ENCODE measurements at regions not wholly inside any gene's neighbourhood (a gene's known extent, or its start where the extent isn't known, plus 50 kb on each side); places are given as distances from the start of the nearest gene placed in this dataset.

- no peak overlapping the region for H3K27ac ChIP-seq (ENCODE audit: extremely low read length, insufficient read depth, low read length)
- intact Hi-C loops (cut with micrococcal nuclease; ENCODE audit: unreplicated experiment) (no loop called here), in situ Hi-C loops (cut with HindIII; ENCODE audit: extremely low pct_ligation_motif_present, low pct_unique_long_range_greater_than_20kb) (loop anchor here (25.0 kb wide), 1 partner anchor 1218 kb away; no protein-coding TSS in a partner anchor)
- BruUV-seq (replicated peaks): no TSS peak
- H3K9me3 ChIP-seq (ENCODE audit: low read length): no peaks in the 10 kb centered on the region
- no peaks in the 10 kb centered on the region for H3K27me3 ChIP-seq (ENCODE audit: control insufficient read depth in 1 of 2, insufficient read depth in 2 of 2, low read length in 2 of 2)
- H4K20me1 ChIP-seq (ENCODE audit: insufficient read depth, low read length): no peaks in the 10 kb centered on the region
- ATAC-seq (no peak), FAIRE-seq (no peak), DNase-seq (ENCODE audit: low spot score) (no peak)
- no peaks in the 10 kb centered on the region for H3K79me2 ChIP-seq (ENCODE audit: insufficient read depth, low read length)
- ChIA-PET POLR2A (no interaction called here), CTCF (ENCODE audit: low intra/inter-chr PET ratio, low total read pairs) (no interaction called here)
- H3K9ac ChIP-seq (ENCODE audit: insufficient read depth, low read depth, low read length): no peak overlapping the region
- H3K4me2 ChIP-seq (ENCODE audit: low read depth, low read length): no peak overlapping the region
- H2AFZ ChIP-seq (ENCODE audit: low read length): no peak overlapping the region
- no peaks in the 10 kb centered on the region for H3K4me1 ChIP-seq (ENCODE audit: insufficient read depth, low read length)
- H3K36me3 ChIP-seq (replicated peaks in 1 of 2; ENCODE audit: control insufficient read depth in 1 of 2, insufficient read depth in 2 of 2, low read length in 2 of 2): no peaks in the 10 kb centered on the region
- no peak overlapping the region for H3K4me3 ChIP-seq (replicated peaks in 1 of 3; ENCODE audit: insufficient read depth in 1 of 3, low read depth in 2 of 3, low read length in 3 of 3)
- no peak for TF ChIP-seq KDM3A (CRISPR knock-in tag; IDR thresholded peaks at IDR 0.05; ENCODE audit: low read depth)
- TF ChIP-seq NFATC3 (CRISPR knock-in tag; IDR thresholded peaks at IDR 0.05): no peak
- no peak for TF ChIP-seq ZFP36 (IDR thresholded peaks at IDR 0.05; ENCODE audit: borderline replicate concordance, low read depth, low read length, partially characterized antibody)
- TF ChIP-seq ZNF574 (CRISPR knock-in tag; IDR thresholded peaks at IDR 0.05): no peak
- TF ChIP-seq RAD51 (IDR thresholded peaks at IDR 0.05; ENCODE audit: borderline replicate concordance): no peak
- TF ChIP-seq TGIF2 (CRISPR knock-in tag; IDR thresholded peaks at IDR 0.05): no peak
- TF ChIP-seq POGK (CRISPR knock-in tag; conservative IDR thresholded peaks at IDR 0.05): no peak
- no peak for TF ChIP-seq ZUFSP (CRISPR knock-in tag; IDR thresholded peaks at IDR 0.05; ENCODE audit: borderline replicate concordance)
- TF ChIP-seq PLRG1 (conservative IDR thresholded peaks at IDR 0.05): no peak
- TF ChIP-seq RELA (CRISPR knock-in tag; IDR thresholded peaks at IDR 0.05): no peak
- TF ChIP-seq TBX3 (IDR thresholded peaks at IDR 0.05; ENCODE audit: borderline replicate concordance): no peak
- no peak for TF ChIP-seq ZNF383 (CRISPR knock-in tag; IDR thresholded peaks at IDR 0.05; ENCODE audit: borderline replicate concordance)
- TF ChIP-seq KLF13 (CRISPR knock-in tag; IDR thresholded peaks at IDR 0.05): no peak
- TF ChIP-seq ZNF430 (CRISPR knock-in tag; IDR thresholded peaks at IDR 0.05): no peak
- TF ChIP-seq PRDM10 (CRISPR knock-in tag; IDR thresholded peaks at IDR 0.05; ENCODE audit: low read depth): no peak
- no peak for TF ChIP-seq ZNF775 (CRISPR knock-in tag; IDR thresholded peaks at IDR 0.05; ENCODE audit: borderline replicate concordance)
These were observed 309.0 kb downstream of the RPRM start for GRCh38 chr2:153169609-153170008.

Measured in HepG2 (cell line).